GM18868 (cell line): ENCODE measurements at regions not wholly inside any gene's neighbourhood (a gene's known extent, or its start where the extent isn't known, plus 50 kb on each side); places are given as distances from the start of the nearest gene placed in this dataset.

Source experiments
- ATAC-seq: cut with Tn5 transposase; IDR thresholded peaks from one replicate; pipeline ENCODE4 v1.9.1; 2021; ENCODE audit warnings: mild to moderate bottlenecking, moderate library complexity; ENCODE audit not compliant: unreplicated experiment

DNA sequence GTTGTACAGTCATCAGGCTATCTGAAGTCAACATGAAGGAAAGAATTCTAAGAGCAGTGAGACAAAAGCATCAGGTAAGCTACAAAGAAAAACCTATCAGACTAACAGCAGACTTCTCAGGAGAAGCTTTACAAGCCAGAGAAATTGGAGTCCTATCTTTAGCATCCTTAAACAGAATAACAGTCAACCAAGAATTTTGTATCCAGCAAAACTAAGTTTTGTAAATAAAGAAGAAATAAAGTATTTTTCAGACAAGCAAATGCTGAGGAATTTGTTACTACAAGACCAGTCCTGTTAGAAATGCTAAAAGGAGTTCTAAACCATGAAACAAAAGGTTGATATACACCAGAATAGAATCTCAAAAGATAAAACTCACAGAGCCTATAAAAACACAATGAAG lies 501.2 kb downstream of the ZNF608 start:
- ATAC-seq = no peak

DNA sequence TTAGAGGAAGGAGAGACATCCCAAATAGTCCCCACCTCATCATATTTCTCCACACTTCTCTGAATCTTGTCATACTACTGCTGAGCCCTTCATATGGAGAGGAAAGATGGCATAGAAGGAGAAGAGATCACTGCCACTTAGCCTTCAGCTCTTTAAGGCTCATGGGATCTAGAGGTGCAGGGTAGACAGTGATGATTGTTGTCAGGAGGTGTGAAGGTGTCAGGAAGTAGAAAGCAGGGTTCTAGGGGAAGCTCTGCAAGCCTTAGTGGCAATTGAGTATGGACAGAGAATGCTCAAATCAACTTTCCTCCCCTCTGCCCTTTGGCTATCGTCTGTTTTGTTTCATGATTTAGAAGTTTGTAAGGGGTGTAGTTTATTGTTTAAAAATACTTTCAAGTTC lies 505.7 kb downstream of the ZNF608 start:
- ATAC-seq = no peak

DNA sequence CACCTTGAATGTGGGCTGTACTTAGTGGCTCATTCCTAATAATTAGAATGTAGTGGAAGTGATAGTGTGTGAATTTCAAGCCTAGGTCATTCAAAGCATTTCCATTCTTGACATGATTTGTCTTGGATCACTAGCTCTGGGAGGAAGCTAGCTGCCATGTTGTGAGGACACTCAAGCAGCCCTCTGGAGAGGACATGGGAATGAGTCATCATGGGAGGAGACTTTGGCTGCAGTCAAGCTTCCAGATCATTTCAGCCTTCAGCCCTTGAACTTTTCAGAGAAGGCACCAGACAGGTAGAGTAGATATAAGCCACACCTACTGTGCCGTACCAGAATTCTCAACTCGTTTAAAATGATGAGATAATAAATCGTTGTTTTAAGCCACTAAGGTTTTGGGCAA lies 506.9 kb downstream of the ZNF608 start:
- ATAC-seq = no peak

DNA sequence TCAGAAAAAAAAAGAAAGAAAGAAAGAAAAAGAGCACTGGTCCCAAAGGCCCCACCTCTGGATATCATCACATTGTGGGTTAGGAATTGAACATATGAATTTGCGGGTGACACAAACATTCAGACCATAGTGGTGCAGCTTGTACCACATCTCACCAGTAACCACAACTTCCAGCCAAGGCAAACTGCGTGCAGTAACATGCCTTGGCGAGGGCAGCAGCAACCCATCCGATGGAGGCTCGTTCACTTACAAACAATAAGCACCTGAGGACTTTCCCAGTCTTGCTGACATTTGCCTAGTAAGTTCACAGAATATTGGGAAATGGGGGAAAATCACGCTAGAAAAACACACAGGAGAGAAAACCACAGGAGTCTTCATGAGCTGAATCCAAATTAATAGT lies 508.1 kb downstream of the ZNF608 start:
- no peak for ATAC-seq

DNA sequence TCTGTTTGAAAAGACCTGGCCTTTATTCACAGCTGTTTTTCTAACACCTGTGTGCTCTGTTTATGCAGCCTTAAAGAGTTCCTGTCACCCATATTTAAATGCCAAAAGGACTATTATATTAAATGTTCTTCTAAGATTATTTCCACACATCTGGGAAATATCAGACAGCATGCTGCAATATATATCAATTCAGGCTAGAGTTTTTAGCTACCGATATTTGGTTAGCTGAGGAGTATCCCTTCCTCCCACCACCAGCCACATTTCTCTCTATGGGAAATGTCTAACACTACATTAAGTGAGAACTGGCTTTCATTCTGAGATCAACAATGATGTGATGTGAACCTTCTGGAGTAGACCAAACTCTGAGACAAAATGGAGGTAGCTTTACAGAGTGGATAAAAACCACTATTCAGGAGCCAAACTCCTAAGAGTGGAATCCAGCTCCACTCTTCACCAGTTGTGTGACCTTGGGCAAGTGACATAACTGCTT lies 509.2 kb downstream of the ZNF608 start:
- no peak for ATAC-seq

DNA sequence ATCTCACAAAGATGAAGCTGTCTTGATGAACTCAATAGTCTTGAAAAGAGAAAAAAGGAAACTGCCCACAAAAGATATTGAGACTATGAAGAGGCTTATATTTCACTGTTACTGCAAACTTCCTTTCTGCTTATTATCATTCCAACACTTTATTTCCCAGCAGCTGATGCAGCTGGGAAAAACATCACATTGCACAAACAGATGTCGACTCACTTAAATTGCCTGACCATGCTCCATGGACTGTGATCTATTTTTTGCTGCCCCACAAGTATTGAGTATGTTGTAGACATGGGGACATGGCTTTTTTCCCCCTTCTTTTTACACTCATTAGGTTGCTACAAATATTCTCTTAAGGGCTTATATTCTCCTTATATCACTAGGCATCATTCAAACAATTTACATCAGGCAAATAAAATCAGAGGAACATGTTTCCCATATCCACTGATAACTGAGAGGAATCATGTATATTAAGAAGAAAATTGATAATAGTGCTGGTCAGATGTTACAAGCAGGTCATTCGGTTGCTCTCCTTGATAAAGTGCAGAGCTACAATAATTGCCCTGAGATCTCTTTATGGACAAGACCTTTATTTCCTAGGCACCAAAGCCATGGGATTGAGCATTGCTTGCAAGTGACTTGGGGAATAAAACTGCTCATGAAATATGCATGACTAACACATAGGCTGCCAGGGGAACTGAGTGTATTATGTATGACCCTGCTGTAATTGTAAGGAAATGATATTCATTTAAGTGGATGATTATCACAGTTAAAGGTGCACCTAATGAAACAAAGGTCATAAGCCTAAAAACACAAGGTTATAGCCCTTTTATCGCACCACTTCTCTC lies 509.9 kb downstream of the ZNF608 start:
- no peak for ATAC-seq

DNA sequence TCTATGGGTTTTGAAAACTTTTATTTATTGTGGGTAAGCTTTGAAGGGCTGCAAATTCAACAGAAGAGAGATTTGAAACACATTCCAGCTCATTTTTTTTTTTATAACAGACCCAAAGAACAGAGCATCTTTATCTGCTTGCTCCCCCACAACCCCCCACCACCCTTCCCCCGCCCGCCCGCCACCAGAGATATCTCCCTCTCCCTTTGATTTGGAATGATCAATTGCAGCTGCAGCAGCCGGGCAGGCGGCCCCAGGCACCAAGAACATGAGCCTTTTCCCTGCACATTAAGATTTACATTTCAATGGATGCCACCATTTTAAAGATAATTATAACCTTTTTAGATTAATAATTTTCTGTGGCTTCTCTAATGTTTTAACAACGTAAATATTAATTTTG lies 510.9 kb downstream of the ZNF608 start:
- no peak for ATAC-seq

DNA sequence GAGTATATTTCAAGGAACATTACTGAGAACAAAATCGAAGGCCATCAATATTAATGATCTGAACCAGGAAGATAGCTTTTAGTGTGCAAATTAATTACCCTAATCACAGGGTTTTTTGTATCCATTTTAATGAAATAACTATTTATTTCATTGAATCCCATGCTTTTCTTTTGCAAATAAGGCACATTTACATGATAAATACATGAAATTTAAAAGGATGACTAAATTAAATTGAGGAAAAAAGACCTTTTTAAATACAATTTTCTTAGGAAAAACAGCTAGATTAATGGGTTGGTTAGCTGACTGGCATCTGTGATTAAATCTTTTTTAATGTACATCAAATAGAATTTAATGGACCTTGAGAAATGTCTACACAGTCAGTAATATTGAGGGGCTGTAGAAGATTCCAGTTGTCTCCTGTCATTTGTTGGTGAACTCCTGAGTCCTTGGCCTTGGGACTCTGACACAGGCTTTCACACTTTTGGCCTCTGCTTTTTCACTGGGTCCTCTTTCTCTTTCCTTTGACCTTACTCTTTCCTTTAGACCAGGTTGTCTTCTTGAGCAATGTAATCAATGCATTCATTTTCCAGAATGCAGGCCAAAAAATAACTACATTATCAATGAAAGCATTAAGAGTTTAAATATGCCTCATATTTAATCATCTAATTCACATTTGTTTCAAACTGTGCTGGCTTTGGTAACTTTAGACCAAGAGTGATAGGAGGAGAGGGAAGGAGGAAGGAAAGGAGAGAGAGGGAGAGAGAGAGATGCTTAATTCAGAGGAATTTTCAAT lies 511.5 kb downstream of the ZNF608 start:
- ATAC-seq = no peak

DNA sequence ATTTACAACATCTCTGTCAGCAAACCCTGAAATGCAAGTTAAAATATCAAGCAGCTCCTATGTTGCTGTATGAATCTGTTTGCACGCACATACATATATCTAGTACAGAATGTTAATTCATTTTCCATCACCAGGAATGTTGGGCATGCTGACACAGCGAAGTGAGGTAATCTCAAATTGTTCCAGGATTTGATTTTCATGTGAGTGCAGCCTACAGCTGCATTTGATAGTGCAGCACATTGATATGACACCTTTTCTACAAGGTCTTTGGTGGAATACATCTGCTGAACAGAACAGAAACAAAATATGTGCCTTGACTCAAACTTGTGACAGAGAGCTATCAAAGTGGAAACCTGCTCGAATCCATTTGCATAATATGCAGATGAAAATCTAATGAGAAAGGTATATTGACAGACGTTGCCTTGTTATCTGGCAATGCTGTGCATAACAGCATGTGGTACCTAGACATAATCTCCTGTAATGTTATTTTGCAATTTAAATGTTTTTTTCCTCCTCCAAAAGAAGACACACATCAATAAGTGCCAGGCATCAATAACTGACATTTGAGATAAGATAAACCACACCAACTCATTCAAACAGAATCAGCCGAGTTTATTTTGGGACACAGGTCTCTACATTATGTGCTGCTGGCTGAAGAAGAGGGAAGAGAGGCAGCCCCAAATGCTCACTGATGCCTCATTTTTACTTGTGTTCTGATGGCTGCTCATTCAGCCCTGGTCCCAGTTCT lies 512.2 kb downstream of the ZNF608 start:
- no peak for ATAC-seq

DNA sequence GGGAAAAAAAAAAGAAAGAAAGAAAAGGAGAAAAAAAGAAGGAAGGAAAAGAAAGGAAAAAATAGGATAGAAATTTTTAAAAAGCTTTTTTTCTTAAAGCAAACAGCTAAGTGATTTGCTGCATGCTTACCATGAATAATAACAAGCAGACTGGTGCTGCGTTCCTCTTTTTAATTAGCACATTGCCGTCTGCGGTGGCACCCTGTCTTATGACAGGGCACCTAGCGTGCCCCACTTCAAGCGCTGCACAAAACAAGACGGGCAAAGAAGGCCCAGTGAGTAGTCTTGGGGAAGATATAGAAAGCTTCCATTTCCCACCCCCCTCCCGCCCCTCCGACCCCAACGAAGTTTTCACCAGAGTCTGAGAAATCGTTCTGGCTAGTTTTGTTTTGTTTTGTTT lies 513.9 kb downstream of the ZNF608 start:
- no peak for ATAC-seq

DNA sequence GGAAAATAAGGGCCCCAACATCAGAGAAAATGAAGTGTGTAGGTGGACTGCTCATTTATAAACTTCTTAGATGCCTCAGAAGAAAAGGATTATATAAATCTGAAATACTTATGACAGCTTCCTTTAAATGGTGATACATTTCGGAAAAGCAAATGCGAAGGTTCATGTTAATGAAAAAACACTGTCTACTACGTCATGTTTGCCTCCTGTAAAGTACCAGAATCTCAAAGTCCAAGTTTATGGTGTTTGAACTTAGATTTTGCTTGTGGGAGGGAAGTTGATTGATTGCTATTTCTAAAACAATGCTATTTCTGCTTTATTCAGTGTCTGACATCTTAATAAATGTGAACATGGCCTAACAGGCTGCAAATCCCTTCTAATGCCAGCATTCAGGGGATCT lies 514.6 kb downstream of the ZNF608 start:
- no peak for ATAC-seq

DNA sequence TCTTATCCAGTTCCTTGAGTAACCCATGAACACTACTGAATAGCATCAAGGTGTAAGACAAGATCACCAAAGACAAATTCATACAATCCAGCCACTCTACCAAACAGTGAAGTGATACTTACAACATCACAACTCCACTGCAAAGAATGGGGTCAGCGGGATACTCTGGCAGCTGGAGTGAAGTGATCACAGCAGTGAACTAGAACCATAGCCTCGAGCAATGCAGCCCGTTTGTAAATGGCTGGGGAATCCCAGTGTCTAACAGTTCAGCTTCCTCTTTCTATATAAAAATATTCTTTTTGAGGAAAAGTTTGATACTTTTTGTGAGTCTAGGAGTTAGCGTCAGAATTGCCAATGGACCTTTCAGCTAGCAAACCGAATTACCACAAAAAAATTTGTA lies 515.2 kb downstream of the ZNF608 start:
- no peak for ATAC-seq

DNA sequence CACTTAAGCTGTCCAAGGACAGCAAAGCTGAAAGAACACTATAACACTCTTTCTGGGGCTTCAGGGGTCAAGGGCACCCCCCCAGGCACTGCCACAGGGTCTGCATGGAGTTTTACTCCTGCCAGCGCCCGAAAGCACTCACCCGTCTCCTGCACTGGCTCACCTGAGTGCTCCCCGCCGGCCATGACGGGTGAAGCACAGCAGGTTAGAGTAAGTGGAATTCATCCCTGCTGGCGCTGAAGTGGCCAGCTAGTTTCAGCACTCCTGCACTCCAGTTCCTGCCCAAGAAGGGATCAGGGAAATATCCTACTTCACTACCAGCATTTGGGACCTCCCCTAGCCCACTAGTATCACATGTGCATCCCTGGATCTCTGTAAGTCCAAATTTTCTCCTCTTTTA lies 516.0 kb downstream of the ZNF608 start:
- ATAC-seq = no peak

DNA sequence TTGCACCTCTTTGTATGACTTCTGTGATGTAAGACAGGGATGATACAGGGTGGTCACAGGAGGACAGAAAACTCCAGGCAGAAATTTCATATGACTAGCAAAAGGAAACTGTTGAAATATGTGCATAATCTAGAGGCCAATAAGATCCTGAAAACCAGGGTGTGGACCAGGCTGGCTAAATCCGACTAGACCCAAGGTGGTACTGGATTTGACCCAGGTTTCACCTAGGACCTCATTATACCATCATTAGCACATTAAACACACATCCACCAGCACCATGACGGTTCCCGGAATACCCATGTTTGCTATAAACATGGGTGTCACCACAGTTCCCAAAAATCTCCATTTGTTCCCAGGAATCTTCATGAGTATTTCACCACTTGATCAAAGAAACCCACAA lies 517.1 kb downstream of the ZNF608 start:
- no peak for ATAC-seq

DNA sequence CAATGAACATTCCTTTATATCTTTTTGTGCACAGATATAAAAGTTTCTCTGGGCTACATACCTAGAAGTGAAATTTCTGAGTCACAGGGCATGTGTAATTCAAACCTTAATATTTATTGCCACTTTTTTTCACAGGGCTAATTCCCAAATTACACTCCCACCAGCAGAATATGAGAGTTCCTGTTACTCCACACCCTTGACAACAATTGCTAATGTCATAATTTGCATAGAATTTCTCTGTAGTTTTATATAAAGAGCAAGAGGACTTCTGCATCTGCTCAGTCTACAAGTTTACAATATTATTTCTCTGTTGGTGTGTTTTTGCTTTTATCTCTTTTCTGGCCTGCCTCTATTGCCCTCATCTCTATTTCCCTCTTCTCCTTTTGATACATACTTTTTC lies 518.5 kb downstream of the ZNF608 start:
- ATAC-seq = no peak

DNA sequence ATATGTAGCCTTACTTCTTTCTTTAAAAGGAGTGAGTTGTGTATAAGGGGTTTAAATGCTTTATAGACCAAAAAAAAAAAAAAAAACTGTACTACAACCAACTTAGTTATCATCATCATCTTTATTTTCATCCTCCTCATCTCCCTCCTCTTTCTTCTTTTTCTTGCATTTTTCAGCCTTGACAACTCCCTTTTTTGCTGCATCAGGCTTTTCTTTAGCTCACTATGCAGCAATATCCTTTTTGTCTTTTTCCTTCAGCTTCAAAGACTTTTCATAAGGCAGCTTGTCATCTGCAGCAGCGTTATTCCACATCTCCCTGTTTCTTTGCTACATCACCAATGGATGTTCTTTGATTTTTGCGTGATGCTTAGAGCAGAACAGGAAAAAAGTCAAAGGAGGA lies 526.0 kb downstream of the ZNF608 start:
- no peak for ATAC-seq

DNA sequence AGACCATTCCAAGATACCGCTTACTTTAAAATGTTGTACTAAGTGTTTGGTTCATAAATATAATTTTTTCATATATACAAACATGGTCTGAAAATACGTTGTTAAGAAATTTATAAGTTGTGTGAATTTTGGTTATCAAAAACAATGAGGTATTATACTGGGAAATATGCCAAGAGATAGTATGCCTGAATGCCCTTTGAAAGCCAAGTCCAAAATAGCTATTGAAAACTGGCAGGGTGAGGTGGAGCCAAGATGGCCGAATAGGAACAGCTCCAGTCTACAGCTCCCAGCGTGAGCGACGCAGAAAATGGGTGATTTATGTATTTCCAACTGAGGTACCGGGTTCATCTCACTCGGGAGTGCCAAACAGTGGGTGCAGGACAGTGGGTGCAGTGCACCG lies 533.5 kb downstream of the ZNF608 start:
- no peak for ATAC-seq

DNA sequence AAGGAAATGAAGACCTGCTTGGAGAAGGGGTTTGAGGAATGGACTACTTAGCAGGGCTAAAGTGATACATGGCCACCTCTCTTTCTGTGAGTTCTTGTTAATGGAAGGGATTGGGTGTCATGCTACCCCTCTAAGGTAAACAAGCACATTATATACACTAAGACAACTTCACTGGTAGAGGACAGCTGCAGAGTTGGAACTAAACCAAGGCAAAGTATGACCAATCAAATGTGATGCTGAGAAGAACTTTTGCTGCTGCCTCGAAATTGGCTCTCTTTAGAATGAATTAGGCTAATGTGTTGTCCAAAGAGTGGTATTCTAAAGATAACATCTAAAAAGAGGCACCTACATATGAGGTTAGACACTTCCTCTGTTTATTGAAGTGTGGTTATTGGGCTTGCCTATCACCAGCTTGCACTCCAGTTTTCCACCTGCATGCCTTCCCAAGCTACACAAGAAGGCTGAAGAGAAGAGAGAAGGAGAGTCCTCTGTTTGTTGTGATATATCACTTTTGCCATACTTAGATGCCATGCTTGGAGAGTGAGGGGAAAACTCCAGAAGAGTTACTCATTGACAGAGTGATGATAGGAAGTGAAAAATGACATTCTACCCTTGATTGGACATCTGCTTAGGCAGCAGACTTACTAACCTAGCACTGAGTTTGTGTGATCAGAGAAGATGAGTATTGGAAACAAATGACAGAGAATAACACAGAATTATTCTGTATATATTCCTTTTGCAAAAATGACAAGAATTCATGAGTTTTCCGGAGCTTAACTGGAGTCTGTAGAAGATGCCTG lies 536.1 kb downstream of the ZNF608 start:
- no peak for ATAC-seq

DNA sequence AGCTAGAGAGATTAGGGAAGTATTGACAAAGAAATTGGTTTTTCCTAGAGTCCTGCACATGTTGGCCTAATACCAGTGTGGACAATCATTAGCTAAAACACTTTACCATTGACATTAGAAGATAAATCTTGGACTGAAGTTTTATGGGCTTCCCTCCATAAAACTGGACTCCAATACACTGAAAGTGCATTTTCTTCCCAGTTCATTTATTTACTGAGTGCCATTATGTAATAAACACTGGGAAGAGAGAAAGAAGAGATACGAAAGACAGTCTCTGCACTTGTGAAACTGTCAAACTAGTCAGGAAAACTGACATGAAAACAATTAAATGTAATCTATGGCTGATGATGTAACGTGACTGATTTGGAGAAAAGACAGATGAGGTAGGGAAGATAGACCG lies 539.3 kb downstream of the ZNF608 start:
- no peak for ATAC-seq

DNA sequence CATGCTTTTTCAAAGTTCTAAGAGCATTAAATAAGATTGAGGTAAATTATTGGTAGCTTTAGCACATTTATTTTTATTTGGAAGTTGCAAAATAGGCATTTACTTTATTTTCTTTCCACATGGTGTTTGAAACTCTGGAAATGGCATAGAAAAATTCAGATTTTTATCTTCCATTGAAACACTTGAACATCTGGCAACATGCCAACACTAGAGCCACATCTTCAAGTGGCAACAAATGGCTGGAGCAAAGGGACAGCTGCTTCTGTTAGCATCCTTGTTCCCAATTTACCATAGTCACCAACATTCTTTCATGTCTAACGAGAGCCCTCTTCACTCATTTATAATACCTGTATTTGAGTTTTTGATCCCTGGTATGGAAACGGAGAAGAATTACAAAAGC lies 539.9 kb downstream of the ZNF608 start:
- ATAC-seq = no peak

DNA sequence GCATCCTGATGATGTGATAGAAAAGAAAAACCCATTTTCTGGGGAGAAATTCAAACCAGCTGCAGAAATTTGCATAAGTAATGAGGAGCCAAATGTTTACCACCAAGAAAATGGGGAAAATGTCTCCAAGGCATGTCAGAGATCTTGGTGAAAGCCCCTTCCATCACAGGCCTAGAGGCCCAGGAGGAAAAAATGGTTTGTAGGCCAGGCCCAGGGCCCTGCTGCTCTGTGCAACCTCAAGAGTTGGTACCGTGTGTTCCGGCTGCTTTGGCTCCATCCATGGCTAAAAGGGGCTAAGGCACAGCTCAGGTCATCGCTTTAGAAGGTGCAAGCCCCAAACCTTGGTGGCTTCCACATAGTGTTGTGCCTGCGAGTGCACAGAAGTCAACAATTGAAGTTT lies 543.1 kb downstream of the ZNF608 start:
- no peak for ATAC-seq
